Neuron (in vitro differentiated cells): ENCODE measurements at regions not wholly inside any gene's neighbourhood (a gene's known extent, or its start where the extent isn't known, plus 50 kb on each side); places are given as distances from the start of the nearest gene placed in this dataset.

ENCODE experiments used
- H2AFZ ChIP-seq: one replicate; pipeline ENCODE4 v1.6.1; 2013; ENCODE audit warnings: low read depth, mild to moderate bottlenecking, inconsistent platforms, low read length, moderate library complexity
- H3K27me3 ChIP-seq: one replicate; pipeline ENCODE4 v1.6.1; 2013; ENCODE audit warnings: low read length; ENCODE audit not compliant: insufficient read depth
- H3K36me3 ChIP-seq: one replicate; pipeline ENCODE4 v1.6.1; 2013; ENCODE audit warnings: low read length; ENCODE audit not compliant: insufficient read depth
- H3K4me1 ChIP-seq: one replicate; pipeline ENCODE4 v1.6.1; 2013; ENCODE audit warnings: low read length; ENCODE audit not compliant: insufficient read depth
- H3K4me3 ChIP-seq: 2 replicates; pipeline ENCODE4 v1.5.1; 2013; ENCODE audit warnings: mild to moderate bottlenecking, low read length, moderate library complexity
- H3K9me3 ChIP-seq: one replicate; pipeline ENCODE4 v1.6.1; 2013; ENCODE audit warnings: low read length

DNA sequence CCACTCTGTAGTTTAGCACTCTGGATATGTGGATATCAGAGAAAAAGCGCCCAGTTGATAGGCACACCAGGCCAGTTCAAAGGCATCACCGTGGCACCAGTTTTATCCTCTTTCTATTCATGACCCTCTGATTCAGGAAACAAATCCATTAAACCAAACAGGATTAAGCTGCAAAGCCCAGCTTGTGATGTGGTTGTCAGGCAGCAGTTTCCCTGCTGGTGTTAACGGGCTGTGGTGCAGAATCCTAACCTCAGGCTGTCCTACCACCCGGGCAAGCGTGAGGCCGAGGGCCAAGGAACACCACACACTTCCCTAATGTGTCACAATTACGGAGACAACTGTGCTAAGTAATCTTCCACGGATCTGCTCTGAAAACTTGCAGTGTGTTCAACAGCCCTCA is 209.1 kb downstream of the OLFM4 start:
- Histone ChIP-seq H2AFZ (no peak overlapping the region), H3K36me3 (no peaks in the 10 kb centered on the region), H3K4me3 (no peak overlapping the region), H3K9me3 (no peaks in the 10 kb centered on the region), H3K27me3 (no peaks in the 10 kb centered on the region), H3K4me1 (peaks cover 33% of the 10 kb centered on the region)

DNA sequence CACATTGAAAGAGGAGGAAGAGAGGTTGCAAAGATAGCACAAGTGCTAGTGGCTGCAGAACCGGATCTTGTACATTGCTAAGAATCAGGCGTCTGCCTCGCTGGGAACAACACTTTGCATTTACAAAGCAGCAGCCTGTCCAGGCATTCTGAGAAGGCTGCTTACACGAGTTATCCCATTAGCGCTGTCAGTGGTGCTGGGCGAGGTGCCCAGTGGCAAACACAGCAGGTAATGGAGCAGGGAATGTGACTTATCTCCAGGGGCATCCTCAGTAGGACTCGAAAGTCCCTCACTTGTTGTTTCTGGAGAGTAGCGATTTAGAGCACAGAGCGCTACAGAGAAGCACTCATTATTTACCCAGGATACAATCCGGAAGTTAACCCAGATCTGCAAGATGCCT is 209.6 kb downstream of the OLFM4 start:
- Histone ChIP-seq H2AFZ (no peak overlapping the region), H3K9me3 (no peaks in the 10 kb centered on the region), H3K36me3 (no peaks in the 10 kb centered on the region), H3K4me3 (no peak overlapping the region), H3K27me3 (no peaks in the 10 kb centered on the region), H3K4me1 (peaks cover 29% of the 10 kb centered on the region)

DNA sequence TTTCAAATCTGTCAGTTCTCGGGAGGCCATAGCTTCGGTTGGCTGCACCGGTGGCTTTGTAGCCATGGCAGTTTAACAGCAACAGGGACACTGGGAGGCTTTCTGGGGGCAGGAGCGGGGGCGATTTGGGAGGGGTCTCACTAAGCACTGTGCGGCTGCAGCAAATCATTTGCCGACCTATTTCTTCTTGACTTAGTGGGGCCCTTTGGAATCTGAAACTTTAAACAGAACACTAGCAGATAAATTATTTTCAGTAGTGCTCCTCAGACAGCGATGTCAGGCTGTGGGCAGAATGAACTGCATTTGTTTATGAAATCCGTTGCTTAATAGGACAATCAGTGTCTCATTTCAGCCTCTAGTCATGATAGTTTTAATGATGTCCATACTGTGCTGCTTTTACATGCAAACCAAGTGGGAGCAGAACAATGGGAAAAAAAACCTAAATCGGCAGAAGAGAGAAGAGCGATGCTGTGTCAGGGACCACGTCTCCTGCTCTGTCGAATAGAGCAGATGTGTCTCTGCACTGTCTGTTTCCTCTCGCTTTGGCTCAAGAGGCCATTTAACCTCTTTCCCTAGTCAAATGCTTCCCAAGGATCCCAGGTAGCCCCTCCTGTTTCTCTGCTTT is 211.9 kb downstream of the OLFM4 start:
- peak overlapping the region; percentile 83 for H2AFZ ChIP-seq
- no peaks in the 10 kb centered on the region for H3K9me3 ChIP-seq
- H3K36me3 ChIP-seq: no peaks in the 10 kb centered on the region
- no peaks in the 10 kb centered on the region for H3K27me3 ChIP-seq
- peak overlapping the region; percentile 23 for H3K4me3 ChIP-seq
- H3K4me1 ChIP-seq: peaks cover 23% of the 10 kb centered on the region

DNA sequence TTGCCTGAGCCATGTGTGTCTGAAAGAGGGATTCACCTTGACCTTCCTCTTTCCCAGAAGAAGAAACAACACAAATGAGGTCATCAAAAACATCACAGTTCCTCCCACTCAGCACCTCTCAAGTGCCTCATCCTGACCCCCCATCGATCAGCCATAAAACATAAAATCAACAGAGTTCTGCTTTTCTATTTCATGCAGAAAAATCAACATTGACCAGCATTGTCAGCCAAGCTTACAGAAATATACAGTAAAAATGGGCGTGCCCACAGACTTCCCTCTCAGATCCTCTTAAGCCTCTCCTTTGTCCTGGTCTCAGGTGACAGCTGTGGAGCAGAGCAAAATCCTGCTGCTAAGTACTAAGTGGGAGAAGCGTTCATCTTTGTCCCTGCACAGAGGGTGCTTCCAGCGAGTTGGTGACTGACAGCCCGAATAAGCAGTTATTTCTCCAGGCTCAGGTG is 213.3 kb downstream of the OLFM4 start:
- H3K36me3 ChIP-seq: no peaks in the 10 kb centered on the region
- H3K9me3 ChIP-seq: no peaks in the 10 kb centered on the region
- no peak overlapping the region for H2AFZ ChIP-seq
- no peaks in the 10 kb centered on the region for H3K27me3 ChIP-seq
- H3K4me1 ChIP-seq: peaks cover 23% of the 10 kb centered on the region
- H3K4me3 ChIP-seq: no peak overlapping the region

DNA sequence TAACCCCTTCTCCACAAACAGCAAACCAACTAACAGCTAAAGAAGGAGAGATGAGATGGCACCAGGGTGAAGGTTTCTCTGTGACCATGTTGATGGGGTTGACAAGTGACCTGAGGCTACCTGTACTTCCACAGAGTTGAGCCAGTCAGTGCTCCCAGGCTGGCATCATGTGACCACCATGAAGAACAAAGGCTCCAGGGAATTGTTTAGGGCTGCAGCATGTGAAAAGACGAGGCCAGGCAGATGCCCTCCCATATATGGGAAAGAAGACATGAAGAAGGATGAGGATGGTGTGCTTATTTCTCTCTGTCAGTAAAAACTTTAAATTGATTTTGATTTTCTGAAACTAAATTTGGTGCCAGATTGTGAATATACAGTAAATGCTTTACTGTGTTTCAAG is 220.6 kb downstream of the OLFM4 start:
- no peaks in the 10 kb centered on the region for H3K36me3 ChIP-seq
- H3K4me3 ChIP-seq: no peak overlapping the region
- H3K9me3 ChIP-seq: no peaks in the 10 kb centered on the region
- H3K4me1 ChIP-seq: peaks cover 14% of the 10 kb centered on the region
- no peaks in the 10 kb centered on the region for H3K27me3 ChIP-seq
- no peak overlapping the region for H2AFZ ChIP-seq

DNA sequence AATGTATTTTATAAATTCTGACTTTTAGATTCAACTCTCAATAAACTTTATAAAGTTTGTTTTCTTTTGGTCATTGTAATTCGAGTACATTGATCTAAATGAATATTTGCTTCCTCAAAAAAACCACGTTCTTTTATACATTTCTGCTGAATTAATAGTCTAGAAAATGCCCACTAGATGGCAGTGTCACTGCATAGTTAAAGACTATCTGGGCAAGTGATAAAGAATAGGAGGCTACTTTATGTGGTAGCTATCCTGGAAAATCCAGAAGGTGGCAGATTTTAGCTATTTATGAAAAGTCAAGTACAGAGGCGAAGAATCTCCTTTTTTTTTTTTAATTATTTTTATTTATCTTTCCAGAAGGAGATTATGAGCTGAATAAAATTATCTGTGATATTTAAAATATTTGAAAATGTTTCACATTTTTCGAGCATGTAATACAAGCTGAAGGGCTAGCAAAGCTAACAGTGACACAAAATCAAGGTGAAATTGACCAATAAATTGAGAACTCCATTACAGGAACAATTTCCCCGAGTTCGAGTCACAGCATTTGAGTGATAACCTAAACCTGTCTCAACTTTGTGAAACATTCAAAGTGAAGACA is 221.8 kb downstream of the OLFM4 start:
- Histone ChIP-seq H3K36me3 (no peaks in the 10 kb centered on the region), H3K9me3 (no peaks in the 10 kb centered on the region), H3K4me1 (peaks cover 14% of the 10 kb centered on the region), H2AFZ (no peak overlapping the region), H3K27me3 (no peaks in the 10 kb centered on the region), H3K4me3 (no peak overlapping the region)

DNA sequence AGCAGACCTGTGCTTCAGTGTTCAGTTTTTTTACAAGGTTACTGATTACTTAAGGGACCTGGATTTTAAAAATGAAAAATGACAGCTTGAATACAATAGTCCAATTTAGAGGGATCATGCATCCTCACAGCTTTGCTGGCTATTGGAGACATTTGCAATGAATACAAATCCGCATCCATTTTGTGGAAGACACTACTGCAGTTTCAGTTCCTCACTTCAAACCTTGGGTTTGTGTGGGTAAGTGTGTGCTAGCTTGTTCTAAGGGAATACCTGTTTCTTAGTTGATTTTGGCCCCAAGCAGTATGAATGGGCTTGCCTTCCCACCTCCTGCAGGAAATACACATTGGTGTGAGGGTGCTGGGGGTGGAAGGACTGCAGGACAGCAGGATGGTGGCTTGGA is 222.4 kb downstream of the OLFM4 start:
- Histone ChIP-seq H3K36me3 (no peaks in the 10 kb centered on the region), H3K4me1 (peaks cover 14% of the 10 kb centered on the region), H3K4me3 (no peak overlapping the region), H3K9me3 (no peaks in the 10 kb centered on the region), H3K27me3 (no peaks in the 10 kb centered on the region), H2AFZ (no peak overlapping the region)

DNA sequence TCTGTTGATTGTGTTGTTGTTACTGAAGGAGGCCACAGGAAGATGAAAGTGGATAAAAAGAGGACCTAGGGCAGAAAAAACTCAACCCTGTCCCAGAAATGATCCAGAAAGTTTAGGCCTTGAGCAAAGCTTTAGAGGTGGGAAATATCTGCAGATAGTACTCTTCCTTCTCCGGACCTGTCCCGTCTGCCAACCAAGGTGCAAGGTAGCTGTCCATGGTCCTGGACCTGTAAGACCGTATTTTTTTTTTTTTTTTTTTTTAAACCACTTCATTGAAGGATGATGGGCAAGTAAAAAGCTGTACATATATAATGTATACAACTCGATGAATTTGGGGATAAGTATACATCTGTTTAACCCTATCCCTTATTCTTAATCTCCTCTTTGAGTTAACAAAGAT is 225.9 kb downstream of the OLFM4 start:
- H3K4me3 ChIP-seq: no peak overlapping the region
- H3K36me3 ChIP-seq: no peaks in the 10 kb centered on the region
- H3K4me1 ChIP-seq: peaks cover 10% of the 10 kb centered on the region
- no peaks in the 10 kb centered on the region for H3K27me3 ChIP-seq
- peaks cover 2% of the 10 kb centered on the region for H3K9me3 ChIP-seq
- H2AFZ ChIP-seq: no peak overlapping the region

DNA sequence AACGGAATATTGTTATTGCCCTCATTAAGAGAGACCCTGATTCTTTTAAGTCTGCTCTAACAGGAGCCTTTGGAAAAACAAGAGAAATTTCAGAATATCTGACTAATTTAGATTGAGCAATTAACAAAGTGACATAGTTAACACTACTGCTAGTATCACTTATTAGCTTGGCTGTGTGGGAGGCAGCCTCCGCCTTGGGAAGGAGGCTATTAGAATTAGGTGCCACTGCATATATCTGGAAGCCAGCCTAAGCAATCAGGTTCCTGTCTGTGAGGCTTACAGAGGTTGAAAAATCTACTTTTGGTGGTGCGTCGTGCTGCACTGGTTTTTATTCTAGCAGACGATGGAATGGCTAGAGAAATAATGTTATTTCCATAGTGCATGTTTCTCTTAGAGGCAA is 227.2 kb downstream of the OLFM4 start:
- H3K27me3 ChIP-seq: no peaks in the 10 kb centered on the region

DNA sequence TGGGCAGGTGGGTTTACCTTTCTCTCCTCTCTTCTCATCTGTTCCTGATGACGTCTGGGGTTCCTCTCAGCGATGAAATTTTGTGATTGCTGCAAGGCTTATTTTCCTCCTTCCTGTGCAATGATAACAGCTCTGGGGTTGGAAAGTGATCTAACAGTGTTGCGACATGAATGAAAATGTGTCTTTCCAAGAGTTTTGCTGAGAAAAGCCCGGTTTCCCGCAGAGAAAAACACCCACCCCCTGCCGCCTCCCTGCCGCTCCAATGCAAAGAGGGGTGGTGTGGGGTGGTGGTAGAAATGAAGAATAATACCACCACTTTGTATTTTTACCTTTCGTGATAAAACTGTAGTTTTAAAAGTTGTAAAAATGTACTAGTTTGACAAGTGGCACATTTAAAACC is 232.0 kb downstream of the OLFM4 start:
- Histone ChIP-seq H3K27me3 (no peaks in the 10 kb centered on the region), H2AFZ (no peak overlapping the region), H3K4me3 (no peak overlapping the region), H3K36me3 (no peaks in the 10 kb centered on the region), H3K9me3 (peaks cover 2% of the 10 kb centered on the region), H3K4me1 (peaks cover 5% of the 10 kb centered on the region)

More for the DNA sequence above, 227.2 kb downstream of the OLFM4 start:
- Histone ChIP-seq H3K4me1 (no peaks in the 10 kb centered on the region), H3K4me3 (no peak overlapping the region), H3K36me3 (no peaks in the 10 kb centered on the region), H3K9me3 (peaks cover 2% of the 10 kb centered on the region), H2AFZ (no peak overlapping the region)

DNA sequence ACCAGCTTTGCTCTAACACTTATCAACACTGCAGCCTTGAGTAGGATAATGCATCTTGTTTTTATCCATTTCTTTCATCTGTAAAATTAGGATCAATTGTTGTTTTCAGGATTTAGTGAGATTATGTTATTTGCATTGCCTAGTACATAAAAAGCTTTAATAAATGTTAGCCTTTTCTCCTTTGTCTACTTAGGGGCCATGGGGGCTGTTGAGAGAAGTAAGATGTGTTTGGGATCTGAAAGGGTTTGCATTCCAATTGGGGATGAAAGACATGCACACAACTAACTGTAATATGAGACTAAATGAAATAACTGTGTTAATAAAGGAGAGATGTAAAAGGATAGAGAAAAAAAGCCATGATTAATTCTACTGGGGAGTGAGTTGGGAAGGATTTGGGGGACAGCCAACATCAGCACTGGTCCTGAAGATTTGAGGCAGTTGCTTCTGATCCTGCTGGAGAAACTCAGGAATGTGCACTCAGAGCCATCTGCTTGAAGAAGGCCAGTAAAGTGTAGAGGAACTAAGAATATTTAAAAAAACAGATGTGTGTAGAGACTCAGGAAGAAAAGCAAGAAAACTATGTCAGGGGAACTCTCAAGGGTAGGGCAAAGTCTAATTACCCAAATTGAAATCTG is 236.3 kb downstream of the OLFM4 start:
- Histone ChIP-seq H3K27me3 (no peaks in the 10 kb centered on the region), H2AFZ (no peak overlapping the region), H3K4me1 (peaks cover 9% of the 10 kb centered on the region), H3K9me3 (no peaks in the 10 kb centered on the region), H3K4me3 (no peak overlapping the region), H3K36me3 (no peaks in the 10 kb centered on the region)

DNA sequence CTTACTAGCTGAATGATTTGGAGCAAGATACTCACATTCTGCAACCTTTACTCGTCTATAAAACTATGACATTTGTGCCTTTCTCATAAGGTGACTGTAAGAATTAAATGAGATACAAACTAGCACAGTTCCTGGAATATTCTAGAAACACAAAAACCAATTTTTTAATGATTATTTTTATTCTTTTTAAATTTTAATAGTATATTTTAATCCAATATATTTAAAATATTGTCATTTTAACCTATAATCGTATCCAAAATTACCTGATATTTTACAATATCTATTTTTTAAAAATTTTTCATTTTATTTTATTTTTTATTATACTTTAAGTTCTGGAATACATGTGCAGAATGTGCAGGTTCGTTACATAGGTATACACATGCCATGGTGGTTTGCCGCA is 238.1 kb downstream of the OLFM4 start:
- no peaks in the 10 kb centered on the region for H3K27me3 ChIP-seq
- H2AFZ ChIP-seq: no peak overlapping the region
- H3K4me1 ChIP-seq: peaks cover 4% of the 10 kb centered on the region
- no peak overlapping the region for H3K4me3 ChIP-seq
- H3K9me3 ChIP-seq: no peaks in the 10 kb centered on the region
- H3K36me3 ChIP-seq: no peaks in the 10 kb centered on the region

DNA sequence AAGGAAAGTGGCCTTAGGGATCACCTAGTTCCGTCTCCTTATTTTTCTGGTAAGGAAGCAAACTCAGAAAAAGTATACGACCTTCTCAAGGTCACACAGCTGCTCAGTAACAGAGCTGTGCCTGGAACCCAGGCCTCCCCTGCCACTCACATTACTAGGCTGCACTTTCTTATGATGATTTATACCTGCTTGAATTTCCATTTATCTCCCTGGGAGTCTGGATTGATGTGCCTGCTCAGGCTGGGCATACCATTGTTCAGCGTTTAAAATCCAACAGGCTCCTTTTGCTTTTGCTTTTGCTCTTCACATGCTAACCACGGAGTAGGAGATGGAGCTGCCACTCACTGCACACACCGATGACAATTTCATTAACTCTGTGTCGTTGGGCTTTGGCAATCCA is 241.0 kb downstream of the OLFM4 start:
- Histone ChIP-seq H3K4me3 (no peak overlapping the region), H3K27me3 (no peaks in the 10 kb centered on the region), H3K4me1 (peaks cover 4% of the 10 kb centered on the region), H3K36me3 (no peaks in the 10 kb centered on the region), H3K9me3 (no peaks in the 10 kb centered on the region), H2AFZ (no peak overlapping the region)
